ENCODE measurements at regions not wholly inside any gene's neighbourhood (a gene's known extent, or its start where the extent isn't known, plus 50 kb on each side); places are given as distances from the start of the nearest gene placed in this dataset.

GRCh38 chr1:200337410-200337809 lies 72.4 kb downstream of the ZNF281 start:
- DNase-seq (ENCODE audit: low spot score), result no peak
- no peak for TF ChIP-seq CTCF (IDR thresholded peaks at IDR 0.05; ENCODE audit: unreplicated experiment)
- peaks cover 2% of the 10 kb centered on the region for H3K27me3 Mint-ChIP-seq (ENCODE audit: unreplicated experiment)
- no peaks in the 10 kb centered on the region for H3K36me3 Mint-ChIP-seq (ENCODE audit: low read depth, unreplicated experiment)
- no peak overlapping the region for H3K4me3 Mint-ChIP-seq (ENCODE audit: unreplicated experiment)
- no peaks in the 10 kb centered on the region for H3K9me3 Mint-ChIP-seq (ENCODE audit: unreplicated experiment)
- H3K27ac Mint-ChIP-seq (ENCODE audit: unreplicated experiment), result peak overlapping the region; percentile 95
- peaks cover 32% of the 10 kb centered on the region for H3K4me1 Mint-ChIP-seq (ENCODE audit: unreplicated experiment)

- Mint-ChIP-seq H3K27ac (ENCODE audit: unreplicated experiment) (peak overlapping the region; percentile 95), H3K4me1 (ENCODE audit: unreplicated experiment) (peaks cover 32% of the 10 kb centered on the region), H3K27me3 (ENCODE audit: unreplicated experiment) (peaks cover 2% of the 10 kb centered on the region), H3K9me3 (ENCODE audit: unreplicated experiment) (no peaks in the 10 kb centered on the region), H3K36me3 (ENCODE audit: low read depth, unreplicated experiment) (no peaks in the 10 kb centered on the region), H3K4me3 (ENCODE audit: unreplicated experiment) (no peak overlapping the region)
- DNase-seq (ENCODE audit: low spot score), result no peak
- no peak for TF ChIP-seq CTCF (IDR thresholded peaks at IDR 0.05; ENCODE audit: unreplicated experiment)
Measured at GRCh38 chr1:200336901-200337391, 72.9 kb downstream of the ZNF281 start.

GRCh38 chr1:200336101-200336845 lies 73.6 kb downstream of the ZNF281 start:
- Mint-ChIP-seq H3K27me3 (ENCODE audit: unreplicated experiment) (peaks cover 2% of the 10 kb centered on the region), H3K4me1 (ENCODE audit: unreplicated experiment) (peaks cover 35% of the 10 kb centered on the region), H3K27ac (ENCODE audit: unreplicated experiment) (peak overlapping the region; percentile 95), H3K36me3 (ENCODE audit: low read depth, unreplicated experiment) (no peaks in the 10 kb centered on the region), H3K4me3 (ENCODE audit: unreplicated experiment) (no peak overlapping the region), H3K9me3 (ENCODE audit: unreplicated experiment) (no peaks in the 10 kb centered on the region)
- no peak for TF ChIP-seq CTCF (IDR thresholded peaks at IDR 0.05; ENCODE audit: unreplicated experiment)
- no peak for DNase-seq (ENCODE audit: low spot score)

GRCh38 chr1:200334661-200335256 lies 75.1 kb downstream of the ZNF281 start:
- Mint-ChIP-seq H3K36me3 (ENCODE audit: low read depth, unreplicated experiment) (no peaks in the 10 kb centered on the region), H3K27ac (ENCODE audit: unreplicated experiment) (peak overlapping the region; percentile 20), H3K9me3 (ENCODE audit: unreplicated experiment) (no peaks in the 10 kb centered on the region), H3K4me1 (ENCODE audit: unreplicated experiment) (peaks cover 46% of the 10 kb centered on the region), H3K27me3 (ENCODE audit: unreplicated experiment) (peaks cover 3% of the 10 kb centered on the region), H3K4me3 (ENCODE audit: unreplicated experiment) (no peak overlapping the region)
- DNase-seq (ENCODE audit: low spot score), result no peak
- TF ChIP-seq CTCF (IDR thresholded peaks at IDR 0.05; ENCODE audit: unreplicated experiment), result no peak

- H3K36me3 Mint-ChIP-seq (ENCODE audit: low read depth, unreplicated experiment), result no peaks in the 10 kb centered on the region
- no peak for TF ChIP-seq CTCF (IDR thresholded peaks at IDR 0.05; ENCODE audit: unreplicated experiment)
- no peaks in the 10 kb centered on the region for H3K9me3 Mint-ChIP-seq (ENCODE audit: unreplicated experiment)
- peaks cover 43% of the 10 kb centered on the region for H3K4me1 Mint-ChIP-seq (ENCODE audit: unreplicated experiment)
- H3K27me3 Mint-ChIP-seq (ENCODE audit: unreplicated experiment), result peaks cover 3% of the 10 kb centered on the region
- H3K27ac Mint-ChIP-seq (ENCODE audit: unreplicated experiment), result no peak overlapping the region
- DNase-seq (ENCODE audit: low spot score), result no peak
- no peak overlapping the region for H3K4me3 Mint-ChIP-seq (ENCODE audit: unreplicated experiment)
Measured at GRCh38 chr1:200333329-200333728, 76.5 kb downstream of the ZNF281 start.

All from endothelial cell (in vitro differentiated cells).